GM18511 (cell line): ENCODE measurements at regions not wholly inside any gene's neighbourhood (a gene's known extent, or its start where the extent isn't known, plus 50 kb on each side); places are given as distances from the start of the nearest gene placed in this dataset.
A peak's percentile ranks its signal among the peaks of the same experiment; 100 is the strongest.
"Not testable (repeated sequence)": the region's sequence is repeated elsewhere in the genome, so short reads cannot be mapped to it uniquely, and the experiment has no call there.

Source experiments
- ATAC-seq: cut with Tn5 transposase; IDR thresholded peaks from one replicate; pipeline ENCODE4 v1.9.1; 2021; ENCODE audit warnings: mild to moderate bottlenecking, moderate library complexity; ENCODE audit not compliant: unreplicated experiment

GRCh38 chr15:22358932-22359331 lies 99.8 kb upstream of the GOLGA6L22 start:
- not testable (repeated sequence) for ATAC-seq

GRCh38 chr15:22359587-22359986 lies 99.1 kb upstream of the GOLGA6L22 start:
- ATAC-seq = peak; percentile 51

- ATAC-seq = not testable (repeated sequence)
Measured at GRCh38 chr15:22360696-22361095, 98.0 kb upstream of the GOLGA6L22 start.

GRCh38 chr15:22362502-22362901 lies 96.2 kb upstream of the GOLGA6L22 start:
- ATAC-seq = not testable (repeated sequence)

GRCh38 chr15:22371246-22371834 lies 87.4 kb upstream of the GOLGA6L22 start:
- not testable (repeated sequence) for ATAC-seq

GRCh38 chr15:22374531-22374930 lies 84.2 kb upstream of the GOLGA6L22 start:
- not testable (repeated sequence) for ATAC-seq

DNA sequence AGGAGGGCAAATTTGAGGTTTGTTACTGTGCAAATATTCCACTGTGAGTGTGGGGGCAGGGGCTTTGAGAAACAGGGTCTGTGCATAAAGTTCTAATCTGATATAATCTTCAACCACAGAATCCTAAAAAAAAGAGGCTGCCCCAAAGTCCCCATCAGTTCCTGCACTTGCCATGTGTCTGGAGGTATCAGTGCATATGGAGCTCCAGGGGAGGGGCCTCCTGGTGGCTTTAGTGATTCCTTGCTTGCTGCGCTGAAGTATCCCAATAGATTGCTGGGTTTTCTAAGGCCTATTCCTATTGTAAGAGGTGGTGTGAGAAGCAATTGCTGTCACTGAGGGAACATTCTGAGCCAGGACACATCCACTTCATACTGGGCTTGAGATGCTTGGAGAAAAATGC lies 82.9 kb upstream of the GOLGA6L22 start:
- ATAC-seq = not testable (repeated sequence)

DNA sequence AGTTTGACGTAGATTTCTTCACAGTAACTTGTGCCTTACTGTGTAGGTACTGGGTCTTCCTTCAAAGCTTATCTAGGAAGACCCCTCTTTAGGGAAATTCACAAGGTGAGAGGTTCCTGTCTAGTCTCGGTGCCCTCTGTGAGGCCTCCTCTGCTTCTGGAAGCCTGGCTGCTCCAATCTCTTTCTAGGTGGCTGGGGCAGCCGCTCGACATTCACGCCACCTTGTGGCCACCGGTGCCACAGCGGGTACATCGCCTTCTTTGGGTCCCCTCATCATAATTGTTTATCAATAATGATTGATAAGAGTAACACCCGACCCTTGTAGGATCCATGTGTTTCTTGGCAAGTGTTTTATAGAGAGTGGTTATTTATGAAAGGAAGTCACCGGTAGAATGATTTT lies 80.8 kb upstream of the GOLGA6L22 start:
- ATAC-seq = peak; percentile 66

GRCh38 chr15:22387691-22388090 lies 71.0 kb upstream of the GOLGA6L22 start:
- ATAC-seq = not testable (repeated sequence)

GRCh38 chr15:22388365-22388764 lies 70.3 kb upstream of the GOLGA6L22 start:
- ATAC-seq = not testable (repeated sequence)

DNA sequence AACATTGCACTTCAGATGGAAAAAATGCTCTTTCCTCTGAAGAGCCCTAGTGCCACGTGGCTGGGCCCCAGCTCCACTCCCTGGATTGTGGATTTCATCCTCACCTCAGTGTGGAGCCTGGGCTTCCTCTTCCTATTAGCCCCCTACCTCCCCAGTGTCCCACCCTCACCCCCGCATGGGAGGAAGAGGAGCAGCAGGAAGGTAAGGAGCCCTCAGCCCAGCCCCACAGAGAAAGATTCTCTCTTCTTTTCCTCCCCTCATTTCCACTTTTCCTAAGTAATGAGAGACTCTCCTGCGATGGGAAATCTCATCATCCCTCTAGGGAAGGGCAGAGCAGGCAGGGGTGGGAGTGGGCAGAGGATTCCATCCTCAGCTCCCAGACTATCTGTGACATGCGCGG lies 57.5 kb upstream of the GOLGA6L22 start:
- ATAC-seq = not testable (repeated sequence)

- not testable (repeated sequence) for ATAC-seq
Measured at GRCh38 chr15:22401703-22402102, 57.0 kb upstream of the GOLGA6L22 start.

DNA sequence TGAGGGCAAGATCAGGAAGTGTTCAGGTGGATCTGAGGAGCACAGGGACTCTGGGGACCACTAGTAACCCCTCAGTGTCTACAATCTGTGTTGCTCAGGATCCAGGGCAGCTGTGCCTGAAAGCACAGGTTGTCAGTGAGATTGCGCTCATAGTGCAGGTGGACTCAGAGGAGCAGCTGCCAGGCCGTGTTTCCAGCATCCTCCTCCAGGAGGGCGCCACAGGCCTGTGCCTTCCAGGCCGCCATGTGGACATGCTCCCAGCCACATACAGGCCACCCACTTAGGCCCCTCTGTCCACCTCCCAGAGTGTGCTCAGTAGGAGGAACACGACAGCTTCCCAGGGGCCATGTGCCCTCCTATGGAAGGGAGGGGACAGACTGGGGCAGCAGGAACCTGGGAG lies 52.9 kb upstream of the GOLGA6L22 start:
- not testable (repeated sequence) for ATAC-seq
